Transverse colon (tissue), 3 donors: ENCODE measurements at regions not wholly inside any gene's neighbourhood (a gene's known extent, or its start where the extent isn't known, plus 50 kb on each side); places are given as distances from the start of the nearest gene placed in this dataset.

Experiments
- CTCF ChIP-seq, 5 experiments: fragments of 200-600 bp in 3 of 5; fragments of 450-650 bp in 2 of 5; sonication (generic) in 3 of 5; IDR thresholded peaks; 1 replicate in 2 of 5; 2 replicates in 3 of 5; pipeline ENCODE4 v1.5.1; 2016 to 2017; ENCODE audit warnings: antibody characterized with exemption in 5 of 5, inconsistent platforms in 3 of 5, mild to moderate bottlenecking in 2 of 5, moderate library complexity in 1 of 5
- EP300 ChIP-seq: sonication (generic); formaldehyde crosslinking; IDR thresholded peaks from one replicate; pipeline ENCODE4 v1.6.1; 2017; ENCODE audit warnings: antibody characterized with exemption, low read depth

- TF ChIP-seq CTCF (IDR thresholded peaks at IDR 0.05) = no peak
- no peak for TF ChIP-seq EP300
These were observed 79.3 kb upstream of the NRXN3 start for GRCh38 chr14:78090864-78091263.
